HG02678 (cell line): ENCODE measurements at regions not wholly inside any gene's neighbourhood (a gene's known extent, or its start where the extent isn't known, plus 50 kb on each side); places are given as distances from the start of the nearest gene placed in this dataset.

Source experiments
- ATAC-seq: cut with Tn5 transposase; IDR thresholded peaks from one replicate; pipeline ENCODE4 v1.9.1; 2021; ENCODE audit warnings: mild to moderate bottlenecking, moderate library complexity; ENCODE audit not compliant: unreplicated experiment

GRCh38 chr12:98418357-98419075 lies 96.9 kb upstream of the TMPO start:
- ATAC-seq, result peak; percentile 76

DNA sequence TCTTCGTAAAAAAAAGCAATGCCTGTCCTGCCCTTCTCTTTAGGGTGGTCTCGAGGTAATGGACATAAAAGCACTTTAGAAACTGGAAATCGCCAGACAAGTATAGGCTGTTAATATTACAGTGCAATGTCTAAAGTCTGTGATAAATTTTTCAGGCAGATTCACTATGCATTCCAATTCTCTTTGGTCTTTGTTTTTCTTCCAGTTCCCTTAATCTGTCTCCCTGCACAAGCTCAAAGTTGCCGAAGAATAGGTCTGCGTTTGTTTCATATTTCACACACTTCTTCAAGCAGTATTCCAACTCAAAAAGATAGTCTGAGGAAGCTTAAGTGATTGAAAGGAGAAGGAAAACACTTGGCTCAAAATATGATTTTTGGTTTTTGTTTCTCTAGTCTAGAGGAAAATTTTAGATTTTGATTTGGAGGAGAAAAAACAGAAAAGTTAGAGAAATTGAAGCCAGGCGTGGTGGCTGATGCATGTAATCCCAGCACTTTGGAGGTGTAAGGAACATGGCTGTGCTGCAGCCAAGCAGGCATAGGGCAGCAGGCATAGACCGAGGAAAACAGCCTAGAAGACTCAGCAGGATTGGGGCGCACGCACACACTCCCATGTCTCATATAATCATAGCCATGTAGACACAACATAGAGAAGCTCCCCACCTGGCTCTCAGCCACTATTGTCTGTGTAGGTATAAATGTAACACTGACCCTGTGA lies 96.2 kb upstream of the TMPO start:
- no peak for ATAC-seq

DNA sequence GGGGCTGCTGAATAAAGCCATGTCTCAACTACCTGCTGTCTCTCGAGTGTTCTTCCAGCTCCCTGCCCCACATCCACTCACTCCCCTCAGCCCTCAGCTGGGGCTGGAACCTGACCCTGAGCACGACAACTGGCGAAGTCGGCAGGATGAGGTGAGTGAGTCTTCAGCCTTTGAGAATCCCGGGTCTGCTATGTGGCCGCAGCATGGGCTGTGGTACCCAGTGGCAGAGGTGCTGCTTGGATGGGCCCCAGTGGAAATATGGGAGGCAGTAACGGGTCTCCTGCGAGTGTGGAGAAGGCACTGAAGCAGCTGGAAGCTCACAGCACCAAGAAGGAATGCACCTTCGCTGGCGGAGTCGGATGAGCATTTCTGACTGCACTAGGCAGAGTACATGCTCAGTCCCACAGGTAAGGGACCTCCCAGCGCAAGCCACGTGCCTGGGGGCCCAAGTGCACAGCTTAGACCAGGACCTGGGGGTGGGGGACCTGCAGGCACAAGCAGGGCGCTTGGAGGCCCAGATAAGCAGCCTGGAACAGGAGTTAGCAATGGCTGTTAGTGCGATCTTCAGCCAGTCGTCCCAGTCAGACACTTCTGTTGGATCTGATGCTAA lies 95.5 kb upstream of the TMPO start:
- no peak for ATAC-seq

DNA sequence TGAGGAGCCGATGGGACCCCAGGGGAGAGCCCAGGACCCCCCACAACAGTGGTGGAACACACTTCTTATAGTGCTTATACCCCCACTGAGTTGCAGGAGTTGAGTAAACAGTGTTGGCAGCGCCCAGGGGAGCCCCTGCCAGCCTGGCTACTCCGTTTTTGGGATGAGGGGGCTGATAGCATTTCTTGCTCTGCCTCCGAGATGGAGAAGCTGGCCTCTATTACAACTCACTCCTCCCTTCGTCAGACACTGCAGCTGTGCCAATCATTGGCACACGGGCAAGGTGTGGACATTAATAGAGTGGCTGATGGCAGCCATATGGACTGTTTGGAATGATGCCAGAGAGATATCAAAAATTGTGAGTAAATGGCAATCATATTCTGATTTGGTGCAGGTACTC lies 94.9 kb upstream of the TMPO start:
- no peak for ATAC-seq

- ATAC-seq, result no peak
Observed at GRCh38 chr12:98421316-98421715, 94.1 kb upstream of the TMPO start.

DNA sequence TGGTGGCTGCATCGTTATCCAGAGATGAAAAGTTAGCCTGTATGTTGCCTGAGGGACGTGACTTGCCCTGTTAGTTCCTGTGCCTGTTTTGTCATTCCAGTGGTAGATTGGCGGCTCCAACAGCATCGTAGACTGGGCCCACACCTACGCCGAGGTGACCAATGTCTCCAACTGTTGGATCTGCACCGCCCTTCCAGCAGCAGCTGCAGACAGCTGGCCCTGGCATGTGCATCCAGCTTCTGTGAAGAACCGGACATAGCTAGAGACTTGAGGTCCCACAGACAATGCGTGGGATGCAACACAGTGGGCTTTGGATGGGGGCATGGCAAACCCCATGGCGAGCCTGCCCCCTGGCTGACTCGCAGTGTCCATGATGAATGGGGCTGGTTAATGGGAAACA lies 93.0 kb upstream of the TMPO start:
- ATAC-seq, result no peak

GRCh38 chr12:98422812-98423211 lies 92.6 kb upstream of the TMPO start:
- ATAC-seq, result no peak

GRCh38 chr12:98423963-98424362 lies 91.4 kb upstream of the TMPO start:
- no peak for ATAC-seq

DNA sequence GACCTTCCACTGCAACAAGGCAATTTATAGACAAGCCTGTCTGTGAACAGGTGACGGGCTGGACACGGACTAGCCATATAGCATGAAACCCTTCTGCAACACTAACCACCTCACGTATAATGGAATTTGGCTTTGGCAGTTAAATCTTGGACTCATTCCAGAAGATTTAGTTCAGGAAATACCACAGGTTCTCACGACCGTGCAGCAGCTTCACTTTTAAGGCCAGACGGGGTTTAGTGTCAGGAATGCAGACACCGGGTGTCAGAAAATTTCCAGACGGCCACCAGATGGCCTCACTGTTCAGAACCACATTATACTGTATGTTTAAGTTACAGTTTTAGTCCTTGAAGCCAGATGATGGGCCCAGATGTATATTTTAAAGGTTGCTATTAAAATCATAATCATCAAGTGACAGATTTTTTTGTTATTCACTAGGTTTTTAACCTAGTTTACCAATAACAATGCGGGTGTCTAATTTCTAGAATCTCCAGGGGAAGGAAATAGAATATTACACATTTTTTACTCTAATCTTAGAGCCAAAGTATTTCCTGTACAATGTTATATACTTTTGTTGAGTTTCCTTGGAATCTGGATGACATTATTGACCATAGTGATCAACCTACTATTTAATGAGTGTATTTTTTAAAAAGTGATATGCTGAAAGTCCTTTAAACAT lies 90.5 kb upstream of the TMPO start:
- ATAC-seq, result peak; percentile 85

DNA sequence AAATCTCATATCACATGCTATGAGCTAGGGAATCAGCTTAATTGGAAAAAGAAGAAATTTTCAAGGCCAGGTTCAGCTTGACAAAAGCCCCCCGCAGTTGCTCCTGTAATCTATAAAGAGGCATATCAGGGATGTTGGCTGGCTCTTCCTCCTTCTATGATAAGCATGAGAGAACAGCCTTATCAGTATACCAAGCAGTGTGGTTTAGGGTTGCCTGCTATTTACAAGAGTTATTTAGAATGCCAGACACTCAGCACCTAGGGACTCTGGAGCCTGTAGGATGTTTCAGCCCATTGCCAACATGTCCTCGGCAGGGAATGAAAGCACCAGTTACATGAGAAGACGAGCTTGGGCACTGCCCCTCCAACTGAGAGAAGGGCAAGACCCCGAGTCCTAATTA lies 89.5 kb upstream of the TMPO start:
- no peak for ATAC-seq

GRCh38 chr12:98431089-98431488 lies 84.3 kb upstream of the TMPO start:
- ATAC-seq, result no peak

DNA sequence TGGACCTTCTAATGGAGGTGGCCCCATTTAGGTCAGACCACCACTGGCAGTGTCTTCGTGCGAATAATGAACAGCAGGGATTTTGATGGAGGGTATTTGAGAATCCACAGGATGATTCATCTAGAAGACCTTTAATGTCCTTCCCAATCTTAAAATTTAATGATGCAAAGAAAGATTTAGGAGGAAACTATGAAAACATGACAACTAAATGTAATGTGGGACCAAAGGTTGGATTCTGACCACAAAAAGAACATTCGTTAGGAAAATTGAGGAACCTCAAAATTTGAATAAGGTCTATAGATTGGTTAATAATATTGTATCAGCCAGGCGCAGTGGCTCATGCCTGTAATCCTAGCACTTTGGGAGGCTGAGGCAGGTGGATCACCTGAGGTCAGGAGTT lies 78.2 kb upstream of the TMPO start:
- no peak for ATAC-seq

GRCh38 chr12:98437806-98438595 lies 77.4 kb upstream of the TMPO start:
- no peak for ATAC-seq

DNA sequence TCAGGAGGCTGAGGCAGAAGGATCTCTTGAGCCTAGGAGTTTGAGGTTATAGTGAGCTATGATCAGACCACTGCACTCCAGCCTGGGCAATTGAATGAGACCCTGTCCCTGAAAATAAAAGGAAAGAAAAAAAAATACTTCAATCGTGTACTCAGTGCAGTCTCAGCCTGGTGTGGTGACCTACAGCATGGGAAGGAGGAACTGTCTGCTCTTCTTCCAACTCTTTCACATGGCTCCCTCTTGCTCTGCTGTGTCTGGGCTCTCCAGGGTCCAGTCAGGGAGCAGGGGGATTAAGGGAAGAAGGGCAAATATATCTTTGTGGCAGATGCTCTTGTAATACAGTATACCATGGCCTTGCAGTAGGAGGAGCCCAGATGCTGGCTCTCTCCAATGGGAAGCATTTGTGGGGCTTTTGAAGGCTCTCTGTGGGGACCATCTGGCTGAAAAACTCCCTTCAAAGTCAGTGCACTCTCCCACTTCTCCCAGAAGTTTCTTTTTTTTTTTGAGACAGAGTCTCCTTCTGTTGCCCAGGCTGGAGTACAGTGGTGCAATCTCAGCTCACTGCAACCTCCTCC lies 76.6 kb upstream of the TMPO start:
- ATAC-seq, result no peak

DNA sequence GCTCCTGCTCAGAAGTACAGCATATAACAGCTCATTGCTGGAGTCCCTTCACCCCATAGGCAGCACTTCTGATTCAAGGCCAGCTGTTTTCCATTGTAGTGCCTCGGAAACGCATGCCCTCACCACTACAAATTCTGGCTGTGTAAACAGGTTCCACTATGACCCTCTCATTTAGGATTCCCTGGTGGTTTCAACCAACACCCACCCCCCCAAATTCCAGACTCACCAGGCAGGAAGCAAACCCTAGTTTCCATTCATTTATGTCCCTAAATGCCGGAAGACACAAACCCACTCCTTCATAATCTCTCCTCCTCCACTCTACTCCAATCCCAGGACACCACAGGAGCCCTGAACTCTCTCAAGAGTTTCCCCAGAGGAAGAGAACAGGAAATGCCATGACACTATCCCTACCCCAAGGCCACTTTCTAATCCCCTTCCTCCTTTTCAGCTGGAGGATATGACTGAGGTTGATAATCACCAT lies 75.9 kb upstream of the TMPO start:
- ATAC-seq, result no peak

DNA sequence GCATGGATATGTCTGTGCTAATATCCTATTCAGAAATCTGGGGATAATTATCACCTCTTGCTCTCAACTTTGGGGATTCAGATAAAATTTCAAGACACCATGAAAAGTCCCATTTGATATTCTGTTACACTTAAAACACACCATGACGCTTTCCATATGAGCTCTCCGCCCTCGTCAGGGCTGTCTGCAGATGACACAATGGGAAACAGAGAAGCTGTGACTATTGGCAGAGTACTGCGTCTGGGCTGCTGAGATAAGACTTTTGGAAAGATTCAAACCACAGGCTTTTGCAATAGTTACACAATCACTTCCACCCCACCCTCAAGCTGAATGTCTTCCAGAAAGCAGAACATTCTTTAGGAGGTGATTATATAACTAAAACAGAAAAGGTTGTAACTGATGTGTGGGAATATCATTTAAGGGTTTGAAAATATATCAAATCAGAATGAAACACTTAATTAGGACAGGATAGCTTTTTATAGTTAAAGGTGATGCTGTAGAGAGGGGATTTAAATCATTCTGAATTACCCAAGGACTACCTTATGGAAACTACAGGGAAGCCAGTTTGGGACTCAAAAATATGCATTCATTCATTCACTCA lies 75.3 kb upstream of the TMPO start:
- ATAC-seq, result no peak

DNA sequence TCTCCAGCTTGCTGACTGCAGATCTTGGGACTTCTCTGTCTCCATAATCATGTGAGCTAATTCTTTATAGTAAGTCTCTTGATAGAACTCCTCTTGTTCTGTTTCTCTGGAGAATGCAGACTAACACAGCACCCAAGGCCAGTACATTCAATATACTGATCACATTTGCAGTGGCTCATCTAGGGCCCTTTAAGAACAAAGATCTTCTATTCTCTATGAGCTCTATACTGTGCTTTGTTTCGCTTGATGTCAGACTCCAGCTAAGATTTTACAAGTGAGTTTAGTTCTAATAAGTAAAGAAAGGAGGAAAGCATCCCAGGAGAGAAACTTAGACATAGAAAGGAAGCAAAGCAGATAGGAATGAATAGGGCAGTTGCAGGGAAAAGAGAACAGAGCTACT lies 69.3 kb upstream of the TMPO start:
- ATAC-seq, result no peak

DNA sequence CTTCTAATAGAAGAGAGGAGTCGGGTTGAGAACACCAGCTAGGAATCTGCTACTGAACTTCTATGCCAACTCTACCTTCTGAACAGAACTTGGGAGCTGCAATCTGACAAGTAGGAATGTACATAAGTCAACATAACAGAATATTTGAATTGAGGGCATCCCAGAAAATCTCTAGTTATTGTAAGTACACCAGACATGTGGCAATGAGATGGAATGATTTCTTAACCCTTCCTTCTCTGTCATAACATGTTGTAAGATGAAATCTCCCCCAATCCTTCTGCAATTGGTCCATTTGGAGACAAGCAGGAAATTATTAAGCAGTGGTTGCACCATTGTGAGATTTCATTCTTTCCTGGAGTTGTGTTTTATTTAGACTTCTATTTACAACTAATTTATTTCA lies 68.7 kb upstream of the TMPO start:
- ATAC-seq, result no peak

GRCh38 chr12:98449584-98449983 lies 65.8 kb upstream of the TMPO start:
- ATAC-seq, result no peak

- no peak for ATAC-seq
Observed at GRCh38 chr12:98453070-98453469, 62.3 kb upstream of the TMPO start.
